ENCODE measurements at regions not wholly inside any gene's neighbourhood (a gene's known extent, or its start where the extent isn't known, plus 50 kb on each side); places are given as distances from the start of the nearest gene placed in this dataset.

DNA sequence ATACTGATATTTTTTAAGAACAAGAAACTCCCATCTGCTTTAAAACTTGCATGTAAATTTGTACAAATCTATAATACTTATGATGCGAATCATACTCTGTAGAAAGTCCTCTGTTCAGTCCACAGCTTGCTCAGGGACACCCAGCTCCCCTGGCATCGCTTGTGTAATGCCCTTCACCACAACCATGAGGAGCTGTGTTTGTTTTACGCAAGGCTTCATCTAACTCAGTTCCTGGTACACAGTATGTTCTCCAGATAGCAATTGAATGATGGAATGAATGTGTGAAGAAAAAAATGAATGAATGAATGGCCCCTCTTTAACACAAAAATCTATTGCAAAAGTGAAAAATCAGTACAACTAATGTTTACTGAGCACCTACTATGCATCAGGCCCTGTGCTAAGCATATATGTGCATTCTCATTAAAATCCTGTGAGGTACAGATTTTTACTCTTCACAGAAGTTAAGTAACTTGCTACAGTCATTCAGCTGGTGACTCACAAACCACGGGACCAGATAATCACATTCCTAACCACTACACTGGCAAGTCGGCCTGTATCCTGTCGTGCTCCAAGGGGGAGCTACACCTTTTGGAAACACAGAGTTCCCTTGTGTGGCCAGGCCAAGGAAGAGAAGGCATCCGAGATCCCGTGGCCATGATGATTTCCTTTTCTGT lies 58.7 kb upstream of the KDR start:
- TF ChIP-seq, protein P1, sequence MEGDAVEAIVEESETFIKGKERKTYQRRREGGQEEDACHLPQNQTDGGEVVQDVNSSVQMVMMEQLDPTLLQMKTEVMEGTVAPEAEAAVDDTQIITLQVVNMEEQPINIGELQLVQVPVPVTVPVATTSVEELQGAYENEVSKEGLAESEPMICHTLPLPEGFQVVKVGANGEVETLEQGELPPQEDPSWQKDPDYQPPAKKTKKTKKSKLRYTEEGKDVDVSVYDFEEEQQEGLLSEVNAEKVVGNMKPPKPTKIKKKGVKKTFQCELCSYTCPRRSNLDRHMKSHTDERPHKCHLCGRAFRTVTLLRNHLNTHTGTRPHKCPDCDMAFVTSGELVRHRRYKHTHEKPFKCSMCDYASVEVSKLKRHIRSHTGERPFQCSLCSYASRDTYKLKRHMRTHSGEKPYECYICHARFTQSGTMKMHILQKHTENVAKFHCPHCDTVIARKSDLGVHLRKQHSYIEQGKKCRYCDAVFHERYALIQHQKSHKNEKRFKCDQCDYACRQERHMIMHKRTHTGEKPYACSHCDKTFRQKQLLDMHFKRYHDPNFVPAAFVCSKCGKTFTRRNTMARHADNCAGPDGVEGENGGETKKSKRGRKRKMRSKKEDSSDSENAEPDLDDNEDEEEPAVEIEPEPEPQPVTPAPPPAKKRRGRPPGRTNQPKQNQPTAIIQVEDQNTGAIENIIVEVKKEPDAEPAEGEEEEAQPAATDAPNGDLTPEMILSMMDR (IDR thresholded peaks at IDR 0.05 in 4 of 5, conservative IDR thresholded peaks at IDR 0.05 in 1 of 5), result no peak
- no peak for TF ChIP-seq POLR2A (IDR thresholded peaks at IDR 0.05)
